ENCODE measurements at regions not wholly inside any gene's neighbourhood (a gene's known extent, or its start where the extent isn't known, plus 50 kb on each side); places are given as distances from the start of the nearest gene placed in this dataset.

GRCh38 chr15:39180030-39180429 lies 400.8 kb upstream of the THBS1 start:
- TF ChIP-seq POLR2AphosphoS5 (IDR thresholded peaks at IDR 0.05) (no peak), CTCF (IDR thresholded peaks at IDR 0.05 in 8 of 11, conservative IDR thresholded peaks at IDR 0.05 in 3 of 11) (no peak), POLR2A (IDR thresholded peaks at IDR 0.05) (no peak)
- WGBS, 5 donors = 43 to 72% (median 59%) methylated on average over 1 of the region's 1 CpG
- H3K36me3 ChIP-seq = no peaks in the 10 kb centered on the region
- intact Hi-C loops (cut with DNase I; ENCODE audit: low total_unique reads) = no loop called here
- H3K9me3 ChIP-seq = no peaks in the 10 kb centered on the region
- peak overlapping the region in 1 of 8 donors; percentile 36 for H3K27ac ChIP-seq
- no peak overlapping the region for H3K4me3 ChIP-seq
- no peaks in the 10 kb centered on the region for H3K27me3 ChIP-seq (replicated peaks in 1 of 7)
- no peak for DNase-seq
- H3K4me1 ChIP-seq = peaks cover 0 to 14% (median 0%) of the 10 kb centered on the region in 6 donors

- Histone ChIP-seq H3K36me3 (no peaks in the 10 kb centered on the region), H3K27ac (peak overlapping the region in 3 of 8 donors; percentile 17 to 36 (median 33)), H3K4me1 (peaks cover 0 to 14% (median 0%) of the 10 kb centered on the region in 6 donors), H3K27me3 (replicated peaks in 1 of 7) (no peaks in the 10 kb centered on the region), H3K9me3 (no peaks in the 10 kb centered on the region), H3K4me3 (no peak overlapping the region)
- no peak for DNase-seq
- intact Hi-C loops (cut with DNase I; ENCODE audit: low total_unique reads) = no loop called here
- no peak for TF ChIP-seq CTCF (IDR thresholded peaks at IDR 0.05 in 8 of 11, conservative IDR thresholded peaks at IDR 0.05 in 3 of 11)
- no peak for TF ChIP-seq POLR2AphosphoS5 (IDR thresholded peaks at IDR 0.05)
- TF ChIP-seq POLR2A (IDR thresholded peaks at IDR 0.05) = no peak
Measured at GRCh38 chr15:39180483-39180933, 400.4 kb upstream of the THBS1 start.

GRCh38 chr15:39181056-39181747 lies 399.7 kb upstream of the THBS1 start:
- intact Hi-C loops (cut with DNase I; ENCODE audit: low total_unique reads) = no loop called here
- TF ChIP-seq CTCF (IDR thresholded peaks at IDR 0.05 in 8 of 11, conservative IDR thresholded peaks at IDR 0.05 in 3 of 11) = no peak
- TF ChIP-seq POLR2A (IDR thresholded peaks at IDR 0.05) = no peak
- no peak for TF ChIP-seq POLR2AphosphoS5 (IDR thresholded peaks at IDR 0.05)
- Histone ChIP-seq H3K4me1 (peaks cover 0 to 14% (median 0%) of the 10 kb centered on the region in 6 donors), H3K4me3 (no peak overlapping the region), H3K27ac (peak overlapping the region in 4 of 8 donors; percentile 13 to 36 (median 25)), H3K36me3 (no peaks in the 10 kb centered on the region), H3K27me3 (replicated peaks in 1 of 7) (no peaks in the 10 kb centered on the region), H3K9me3 (no peaks in the 10 kb centered on the region)
- 32 to 62% (median 60%) methylated on average over 1 of the region's 1 CpG for WGBS, 5 donors
- no peak for DNase-seq

GRCh38 chr15:39181940-39182339 lies 398.9 kb upstream of the THBS1 start:
- H3K4me1 ChIP-seq = peaks cover 0 to 14% (median 0%) of the 10 kb centered on the region in 6 donors
- no peaks in the 10 kb centered on the region for H3K9me3 ChIP-seq
- peaks cover 0 to 3% (median 0%) of the 10 kb centered on the region in 7 donors for H3K27me3 ChIP-seq (replicated peaks in 1 of 7)
- H3K36me3 ChIP-seq = no peaks in the 10 kb centered on the region
- DNase-seq = no peak
- 76 to 91% (median 83%) methylated on average over 2 of the region's 2 CpGs for WGBS, 5 donors
- H3K4me3 ChIP-seq = no peak overlapping the region
- H3K27ac ChIP-seq = peak overlapping the region in 1 of 8 donors; percentile 1
- intact Hi-C loops (cut with DNase I; ENCODE audit: low total_unique reads) = no loop called here
- TF ChIP-seq POLR2A (IDR thresholded peaks at IDR 0.05) (no peak), CTCF (IDR thresholded peaks at IDR 0.05 in 8 of 11, conservative IDR thresholded peaks at IDR 0.05 in 3 of 11) (no peak), POLR2AphosphoS5 (IDR thresholded peaks at IDR 0.05) (no peak)

Data from spleen (tissue), 11 donors.